Endothelial cell (in vitro differentiated cells): ENCODE measurements at regions not wholly inside any gene's neighbourhood (a gene's known extent, or its start where the extent isn't known, plus 50 kb on each side); places are given as distances from the start of the nearest gene placed in this dataset.
"Not testable (repeated sequence)": the region's sequence is repeated elsewhere in the genome, so short reads cannot be mapped to it uniquely, and the experiment has no call there.

Experiments
- DNase-seq: peaks from one replicate; pipeline ENCODE4 v3.0.0; 2021; ENCODE audit warnings: low spot score
- H3K27ac Mint-ChIP-seq: one replicate; pipeline ENCODE4 v1.8.0; 2021; ENCODE audit warnings: mixed read lengths, inconsistent platforms; ENCODE audit not compliant: unreplicated experiment
- H3K27me3 Mint-ChIP-seq: one replicate; pipeline ENCODE4 v1.8.0; 2021; ENCODE audit warnings: mild to moderate bottlenecking, moderate library complexity, mixed read lengths, inconsistent platforms; ENCODE audit not compliant: unreplicated experiment
- H3K36me3 Mint-ChIP-seq: one replicate; pipeline ENCODE4 v1.8.0; 2021; ENCODE audit warnings: mild to moderate bottlenecking, low read depth, mixed read lengths, inconsistent platforms; ENCODE audit not compliant: unreplicated experiment
- H3K4me1 Mint-ChIP-seq: one replicate; pipeline ENCODE4 v1.8.0; 2021; ENCODE audit warnings: mild to moderate bottlenecking, mixed read lengths, inconsistent platforms; ENCODE audit not compliant: unreplicated experiment
- H3K4me3 Mint-ChIP-seq: one replicate; pipeline ENCODE4 v1.8.0; 2021; ENCODE audit warnings: mild to moderate bottlenecking, mixed read lengths, inconsistent platforms; ENCODE audit not compliant: unreplicated experiment
- H3K9me3 Mint-ChIP-seq: one replicate; pipeline ENCODE4 v1.8.0; 2021; ENCODE audit warnings: mixed read lengths, inconsistent platforms; ENCODE audit not compliant: unreplicated experiment
- TF ChIP-seq, protein P1 (sequence below): fragments of 200-600 bp; sonication (generic); IDR thresholded peaks from one replicate; pipeline ENCODE4 v1.5.0; 2021; ENCODE audit warnings: antibody characterized with exemption; ENCODE audit not compliant: unreplicated experiment

DNA sequence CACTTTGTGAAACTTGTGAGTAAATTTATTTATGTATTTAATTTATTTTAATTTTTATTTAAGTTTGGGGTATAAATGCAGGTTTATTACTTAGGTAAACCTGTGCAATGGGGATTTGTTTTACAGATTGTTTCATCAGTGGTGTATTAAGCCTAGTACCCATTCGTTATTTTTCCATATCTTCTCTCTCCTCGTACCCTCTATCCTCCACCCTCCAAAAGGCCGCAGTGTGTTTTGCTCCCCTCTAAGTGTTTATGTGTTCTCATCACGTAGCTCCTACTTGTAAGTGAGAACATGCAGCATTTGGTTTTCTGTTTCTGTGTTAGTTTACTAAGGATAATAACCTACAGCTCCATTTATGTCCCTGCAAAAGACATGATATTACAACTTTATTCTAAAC is 145.4 kb upstream of the SMIM30 start:
- H3K36me3 Mint-ChIP-seq: peaks cover 3% of the 10 kb centered on the region

DNA sequence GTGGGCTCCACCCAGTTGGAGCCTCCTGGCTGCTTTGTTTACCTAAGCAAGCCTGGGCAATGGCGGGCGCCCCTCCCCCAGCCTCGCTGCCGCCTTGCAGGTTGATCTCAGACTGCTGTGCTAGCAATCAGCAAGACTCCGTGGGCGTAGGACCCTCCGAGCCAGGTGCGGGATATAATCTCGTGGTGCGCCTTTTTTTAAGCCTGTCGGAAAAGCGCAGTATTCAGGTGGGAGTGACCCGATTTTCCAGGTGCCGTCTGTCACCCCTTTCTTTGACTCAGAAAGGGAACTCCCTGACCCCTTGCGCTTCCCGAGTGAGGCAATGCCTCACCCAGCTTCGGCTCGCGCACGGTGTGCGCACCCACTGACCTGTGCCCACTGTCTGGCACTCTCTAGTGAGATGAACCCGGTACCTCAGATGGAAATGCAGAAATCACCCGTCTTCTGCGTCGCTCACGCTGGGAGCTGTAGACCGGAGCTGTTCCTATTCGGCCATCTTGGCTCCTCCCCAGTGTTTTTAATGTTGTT is 144.9 kb upstream of the SMIM30 start:
- not testable (repeated sequence) for H3K27me3 Mint-ChIP-seq, H3K4me1 Mint-ChIP-seq, H3K36me3 Mint-ChIP-seq, H3K9me3 Mint-ChIP-seq, DNase-seq, H3K4me3 Mint-ChIP-seq, H3K27ac Mint-ChIP-seq

More for the DNA sequence above, 145.4 kb upstream of the SMIM30 start:
- Mint-ChIP-seq H3K4me3 (no peak overlapping the region), H3K9me3 (no peaks in the 10 kb centered on the region), H3K27me3 (peaks cover 1% of the 10 kb centered on the region), H3K27ac (no peak overlapping the region), H3K4me1 (no peaks in the 10 kb centered on the region)
- TF ChIP-seq, protein P1, sequence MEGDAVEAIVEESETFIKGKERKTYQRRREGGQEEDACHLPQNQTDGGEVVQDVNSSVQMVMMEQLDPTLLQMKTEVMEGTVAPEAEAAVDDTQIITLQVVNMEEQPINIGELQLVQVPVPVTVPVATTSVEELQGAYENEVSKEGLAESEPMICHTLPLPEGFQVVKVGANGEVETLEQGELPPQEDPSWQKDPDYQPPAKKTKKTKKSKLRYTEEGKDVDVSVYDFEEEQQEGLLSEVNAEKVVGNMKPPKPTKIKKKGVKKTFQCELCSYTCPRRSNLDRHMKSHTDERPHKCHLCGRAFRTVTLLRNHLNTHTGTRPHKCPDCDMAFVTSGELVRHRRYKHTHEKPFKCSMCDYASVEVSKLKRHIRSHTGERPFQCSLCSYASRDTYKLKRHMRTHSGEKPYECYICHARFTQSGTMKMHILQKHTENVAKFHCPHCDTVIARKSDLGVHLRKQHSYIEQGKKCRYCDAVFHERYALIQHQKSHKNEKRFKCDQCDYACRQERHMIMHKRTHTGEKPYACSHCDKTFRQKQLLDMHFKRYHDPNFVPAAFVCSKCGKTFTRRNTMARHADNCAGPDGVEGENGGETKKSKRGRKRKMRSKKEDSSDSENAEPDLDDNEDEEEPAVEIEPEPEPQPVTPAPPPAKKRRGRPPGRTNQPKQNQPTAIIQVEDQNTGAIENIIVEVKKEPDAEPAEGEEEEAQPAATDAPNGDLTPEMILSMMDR: no peak
- no peak for DNase-seq

DNA sequence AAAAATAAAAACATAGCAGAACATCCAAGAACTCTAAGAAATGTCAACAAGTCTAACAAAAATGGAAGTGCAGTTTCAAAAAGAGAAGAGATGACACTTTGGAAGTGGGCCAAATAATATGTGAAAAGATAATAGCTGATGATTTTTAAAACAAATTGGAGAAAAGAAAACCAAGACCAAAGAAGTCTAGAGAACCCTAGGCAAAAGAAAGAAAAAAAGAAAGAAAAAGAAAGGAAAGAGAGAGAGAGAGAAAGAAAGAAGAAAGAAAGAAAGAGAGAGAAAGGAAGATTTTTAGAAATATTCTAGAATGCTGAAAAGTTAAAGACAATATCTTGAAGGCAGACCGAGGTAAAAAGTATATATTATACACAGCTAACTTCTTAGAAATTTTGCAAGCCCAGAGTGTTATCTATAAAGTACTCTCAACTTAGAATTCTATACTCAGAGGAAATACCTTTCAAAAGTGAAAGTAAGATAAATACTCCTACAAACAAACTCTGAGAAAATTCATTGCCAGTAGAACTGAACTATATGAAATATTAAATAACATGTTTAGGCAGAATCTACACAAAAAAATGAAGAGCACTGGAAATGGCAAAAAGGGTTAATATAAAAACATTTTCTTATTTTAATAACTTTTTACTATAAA is 138.7 kb upstream of the SMIM30 start:
- Mint-ChIP-seq H3K27ac (no peak overlapping the region), H3K27me3 (no peaks in the 10 kb centered on the region), H3K36me3 (no peaks in the 10 kb centered on the region), H3K9me3 (no peaks in the 10 kb centered on the region), H3K4me1 (no peaks in the 10 kb centered on the region), H3K4me3 (no peak overlapping the region)
- TF ChIP-seq, protein P1: no peak
- DNase-seq: no peak

DNA sequence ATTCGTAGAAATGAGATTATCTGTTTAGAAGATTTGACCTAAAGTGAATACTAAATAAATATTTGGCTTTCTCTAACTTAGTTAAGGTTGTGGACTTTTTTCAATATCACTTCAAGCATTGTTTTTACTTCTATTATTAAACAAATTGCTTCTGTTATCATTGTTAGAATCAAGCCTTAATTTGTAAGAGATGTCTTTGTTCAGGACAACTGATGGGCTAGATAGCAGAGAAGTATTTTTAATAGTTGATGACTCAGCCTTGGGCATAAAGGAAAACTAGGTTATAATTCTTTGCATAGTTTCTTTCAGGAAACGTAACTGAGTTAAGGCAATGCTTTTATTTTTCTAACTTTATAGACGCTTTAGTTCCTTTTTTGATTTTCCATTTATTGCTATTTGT is 128.8 kb upstream of the SMIM30 start:
- no peaks in the 10 kb centered on the region for H3K27me3 Mint-ChIP-seq
- TF ChIP-seq, protein P1: no peak
- no peak overlapping the region for H3K27ac Mint-ChIP-seq
- no peaks in the 10 kb centered on the region for H3K9me3 Mint-ChIP-seq
- no peaks in the 10 kb centered on the region for H3K4me1 Mint-ChIP-seq
- no peak for DNase-seq
- H3K36me3 Mint-ChIP-seq: no peaks in the 10 kb centered on the region
- no peak overlapping the region for H3K4me3 Mint-ChIP-seq

DNA sequence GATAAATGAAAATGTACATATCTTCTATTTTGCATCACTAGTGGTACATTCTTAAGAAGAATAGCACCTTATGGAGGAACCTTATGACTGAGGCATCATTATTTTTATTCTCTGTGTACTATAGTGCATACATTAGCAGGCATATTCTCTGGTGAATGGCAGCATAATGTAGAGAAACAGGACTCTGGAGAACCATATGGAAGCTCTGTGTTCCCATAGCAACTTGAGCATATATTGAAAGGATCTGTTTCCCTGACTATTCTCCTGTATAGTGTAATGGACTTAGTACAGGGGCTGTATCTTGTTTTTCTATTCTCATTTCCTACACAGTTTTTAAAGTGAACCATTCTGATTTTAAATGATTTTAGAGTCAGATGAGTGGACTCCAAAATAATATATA is 128.4 kb upstream of the SMIM30 start:
- H3K36me3 Mint-ChIP-seq: no peaks in the 10 kb centered on the region
- no peak for DNase-seq
- TF ChIP-seq, protein P1: no peak
- no peaks in the 10 kb centered on the region for H3K4me1 Mint-ChIP-seq
- H3K27ac Mint-ChIP-seq: no peak overlapping the region
- no peaks in the 10 kb centered on the region for H3K27me3 Mint-ChIP-seq
- no peaks in the 10 kb centered on the region for H3K9me3 Mint-ChIP-seq
- no peak overlapping the region for H3K4me3 Mint-ChIP-seq
